AG04450 (cell line): ENCODE measurements at regions not wholly inside any gene's neighbourhood (a gene's known extent, or its start where the extent isn't known, plus 50 kb on each side); places are given as distances from the start of the nearest gene placed in this dataset.

Experiments used
- CTCF ChIA-PET: fragments of 300-600, 350-600 bp; formaldehyde crosslinking; extraction: SDS; loops from one replicate; lab custom pipeline; 2022; ENCODE audit warnings: antibody characterized with exemption, inconsistent platforms; lab: Charles Lee
- POLR2A ChIA-PET: fragments of 350-600 bp; formaldehyde crosslinking; extraction: SDS; loops from one replicate; lab custom pipeline; 2021; ENCODE audit warnings: antibody characterized with exemption, inconsistent platforms; lab: Yijun Ruan, JAX
- DNase-seq: peaks from one replicate; pipeline ENCODE4 v3.0.0-alpha.2; 2011; ENCODE audit warnings: low read depth, low spot score
- H3K27ac ChIP-seq: one replicate; pipeline ENCODE4 v1.5.1; 2012; ENCODE audit warnings: low read depth, low read length, control low read depth
- H3K27me3 ChIP-seq: one replicate; pipeline ENCODE4 v1.6.0; 2012; ENCODE audit warnings: low read length; ENCODE audit not compliant: control insufficient read depth, insufficient read depth
- H3K4me3 ChIP-seq: 2 replicates; pipeline ENCODE4 v1.5.1; 2011; ENCODE audit warnings: mild to moderate bottlenecking, low read depth, low read length, control low read depth
- H3K9me3 ChIP-seq: 2 replicates; pipeline ENCODE4 v1.5.1; 2012; ENCODE audit warnings: low read length; ENCODE audit not compliant: control insufficient read depth, insufficient read depth
- TF ChIP-seq, protein P1 (sequence below): IDR thresholded peaks from 2 replicates; pipeline ENCODE4 v1.5.1; 2011; ENCODE audit warnings: low read depth, low read length, control low read depth, inconsistent platforms

- TF ChIP-seq, protein P1, sequence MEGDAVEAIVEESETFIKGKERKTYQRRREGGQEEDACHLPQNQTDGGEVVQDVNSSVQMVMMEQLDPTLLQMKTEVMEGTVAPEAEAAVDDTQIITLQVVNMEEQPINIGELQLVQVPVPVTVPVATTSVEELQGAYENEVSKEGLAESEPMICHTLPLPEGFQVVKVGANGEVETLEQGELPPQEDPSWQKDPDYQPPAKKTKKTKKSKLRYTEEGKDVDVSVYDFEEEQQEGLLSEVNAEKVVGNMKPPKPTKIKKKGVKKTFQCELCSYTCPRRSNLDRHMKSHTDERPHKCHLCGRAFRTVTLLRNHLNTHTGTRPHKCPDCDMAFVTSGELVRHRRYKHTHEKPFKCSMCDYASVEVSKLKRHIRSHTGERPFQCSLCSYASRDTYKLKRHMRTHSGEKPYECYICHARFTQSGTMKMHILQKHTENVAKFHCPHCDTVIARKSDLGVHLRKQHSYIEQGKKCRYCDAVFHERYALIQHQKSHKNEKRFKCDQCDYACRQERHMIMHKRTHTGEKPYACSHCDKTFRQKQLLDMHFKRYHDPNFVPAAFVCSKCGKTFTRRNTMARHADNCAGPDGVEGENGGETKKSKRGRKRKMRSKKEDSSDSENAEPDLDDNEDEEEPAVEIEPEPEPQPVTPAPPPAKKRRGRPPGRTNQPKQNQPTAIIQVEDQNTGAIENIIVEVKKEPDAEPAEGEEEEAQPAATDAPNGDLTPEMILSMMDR: no peak
- no peak overlapping the region for H3K4me3 ChIP-seq
- DNase-seq: no peak
- H3K9me3 ChIP-seq: no peaks in the 10 kb centered on the region
- H3K27ac ChIP-seq: no peak overlapping the region
- H3K27me3 ChIP-seq: no peaks in the 10 kb centered on the region
- ChIA-PET CTCF (interaction anchor here (1.1 kb wide), 1 partner anchor 86 kb away, joined by 3 read pairs; no protein-coding TSS in a partner anchor), POLR2A (no interaction called here)
Measured at GRCh38 chr15:98398056-98398455, 250.3 kb upstream of the IGF1R start.

- Histone ChIP-seq H3K27me3 (no peaks in the 10 kb centered on the region), H3K27ac (no peak overlapping the region), H3K4me3 (no peak overlapping the region), H3K9me3 (no peaks in the 10 kb centered on the region; the same call in 1 of the 2 replicates)
- ChIA-PET POLR2A (no interaction called here), CTCF (interaction anchor here (1.1 kb wide), 1 partner anchor 87 kb away, joined by 3 read pairs; no protein-coding TSS in a partner anchor)
- TF ChIP-seq, protein P1: no peak
- no peak for DNase-seq
Measured at GRCh38 chr15:98398886-98399285, 249.5 kb upstream of the IGF1R start.

DNA sequence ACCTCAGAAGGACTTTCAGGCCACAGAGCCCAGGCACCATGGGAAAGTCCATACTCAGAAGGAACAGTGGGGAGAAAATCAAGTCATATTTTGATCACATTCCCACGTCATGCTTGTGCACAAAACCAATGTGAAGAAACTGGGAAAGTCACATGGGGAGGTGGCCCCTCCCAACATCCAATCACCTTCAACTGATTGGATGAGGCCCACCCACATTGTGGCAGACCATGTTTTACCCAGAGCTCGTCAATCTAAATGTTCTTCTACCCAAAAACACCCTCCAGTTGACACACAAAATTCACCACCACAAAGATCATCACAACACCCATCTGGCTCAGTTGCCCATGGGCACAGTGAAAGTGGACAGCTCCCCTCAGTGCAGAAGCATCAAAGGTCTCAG lies 248.2 kb upstream of the IGF1R start:
- no peak overlapping the region for H3K4me3 ChIP-seq
- ChIA-PET POLR2A (no interaction called here), CTCF (no interaction called here)
- TF ChIP-seq, protein P1: no peak
- H3K9me3 ChIP-seq: peaks cover 3% of the 10 kb centered on the region; the same call in 1 of the 2 replicates
- no peaks in the 10 kb centered on the region for H3K27me3 ChIP-seq
- H3K27ac ChIP-seq: no peak overlapping the region
- no peak for DNase-seq

DNA sequence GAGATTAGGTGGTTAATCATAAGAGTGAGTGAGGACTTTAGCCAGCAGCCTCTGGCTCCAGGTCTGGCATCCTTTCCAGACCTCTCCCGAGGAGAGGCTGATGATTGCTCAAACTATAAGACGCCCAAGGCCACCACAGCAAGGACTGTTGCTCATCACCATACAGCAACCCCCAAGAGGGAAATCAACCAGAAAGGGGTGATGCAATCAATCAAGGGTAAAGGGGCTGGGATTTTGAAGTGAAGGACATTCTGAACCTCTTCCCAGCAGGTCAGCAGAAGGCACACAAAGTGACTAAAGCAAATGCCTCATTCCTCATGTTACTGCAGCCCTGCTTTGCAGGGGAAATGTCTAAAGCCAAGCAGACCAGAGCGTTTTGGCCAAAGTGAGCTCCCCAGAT lies 247.3 kb upstream of the IGF1R start:
- TF ChIP-seq, protein P1: no peak
- CTCF ChIA-PET: no interaction called here

GRCh38 chr15:98402486-98402885 lies 245.9 kb upstream of the IGF1R start:
- ChIA-PET POLR2A (no interaction called here), CTCF (no interaction called here)
- H3K27me3 ChIP-seq: no peaks in the 10 kb centered on the region
- TF ChIP-seq, protein P1: no peak
- no peak for DNase-seq
- no peak overlapping the region for H3K27ac ChIP-seq
- no peak overlapping the region for H3K4me3 ChIP-seq
- peaks cover 3% of the 10 kb centered on the region; the same call in 1 of the 2 replicates for H3K9me3 ChIP-seq

More for the DNA sequence above, 247.3 kb upstream of the IGF1R start:
- peaks cover 3% of the 10 kb centered on the region; the same call in 1 of the 2 replicates for H3K9me3 ChIP-seq
- no peaks in the 10 kb centered on the region for H3K27me3 ChIP-seq
- no peak overlapping the region for H3K27ac ChIP-seq
- DNase-seq: no peak
- H3K4me3 ChIP-seq: no peak overlapping the region
- POLR2A ChIA-PET: no interaction called here
